ENCODE measurements at regions not wholly inside any gene's neighbourhood (a gene's known extent, or its start where the extent isn't known, plus 50 kb on each side); places are given as distances from the start of the nearest gene placed in this dataset.

DNA sequence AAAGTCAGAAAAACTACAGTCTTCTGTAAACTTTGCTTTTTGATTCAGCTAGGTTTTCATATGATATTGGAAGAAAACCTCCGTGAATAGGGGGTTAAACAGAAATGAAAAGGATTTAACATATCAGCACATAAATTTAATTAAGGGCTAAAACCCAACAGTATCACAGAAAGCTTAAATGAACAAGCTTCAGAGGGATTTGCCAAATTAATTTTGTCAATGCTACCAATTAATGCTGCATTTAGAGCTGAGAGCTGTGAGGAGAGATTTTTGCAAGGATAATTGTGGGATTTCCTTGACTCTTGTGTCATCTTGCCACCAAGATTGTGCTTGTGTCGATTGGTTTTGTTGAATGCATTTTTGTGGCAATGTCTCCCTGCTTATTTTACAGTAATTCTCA is 379.9 kb downstream of the CD109 start:
- no peak overlapping the region for H3K27ac ChIP-seq
- H3K4me1 Mint-ChIP-seq, result no peaks in the 10 kb centered on the region
- no peaks in the 10 kb centered on the region for H3K9me3 ChIP-seq (ENCODE audit: low read depth)
- no peak for DNase-seq (ENCODE audit: low spot score)
- H3K4me2 ChIP-seq, result no peak overlapping the region
- no peak overlapping the region for H3K4me3 ChIP-seq
- no peak overlapping the region for H3K4me3 Mint-ChIP-seq
- H3K36me3 Mint-ChIP-seq, result no peaks in the 10 kb centered on the region
- no peak for TF ChIP-seq EZH2 (IDR thresholded peaks at IDR 0.05)
- TF ChIP-seq EZH2phosphoT487 (IDR thresholded peaks at IDR 0.05), result no peak
- TF ChIP-seq, protein P1, sequence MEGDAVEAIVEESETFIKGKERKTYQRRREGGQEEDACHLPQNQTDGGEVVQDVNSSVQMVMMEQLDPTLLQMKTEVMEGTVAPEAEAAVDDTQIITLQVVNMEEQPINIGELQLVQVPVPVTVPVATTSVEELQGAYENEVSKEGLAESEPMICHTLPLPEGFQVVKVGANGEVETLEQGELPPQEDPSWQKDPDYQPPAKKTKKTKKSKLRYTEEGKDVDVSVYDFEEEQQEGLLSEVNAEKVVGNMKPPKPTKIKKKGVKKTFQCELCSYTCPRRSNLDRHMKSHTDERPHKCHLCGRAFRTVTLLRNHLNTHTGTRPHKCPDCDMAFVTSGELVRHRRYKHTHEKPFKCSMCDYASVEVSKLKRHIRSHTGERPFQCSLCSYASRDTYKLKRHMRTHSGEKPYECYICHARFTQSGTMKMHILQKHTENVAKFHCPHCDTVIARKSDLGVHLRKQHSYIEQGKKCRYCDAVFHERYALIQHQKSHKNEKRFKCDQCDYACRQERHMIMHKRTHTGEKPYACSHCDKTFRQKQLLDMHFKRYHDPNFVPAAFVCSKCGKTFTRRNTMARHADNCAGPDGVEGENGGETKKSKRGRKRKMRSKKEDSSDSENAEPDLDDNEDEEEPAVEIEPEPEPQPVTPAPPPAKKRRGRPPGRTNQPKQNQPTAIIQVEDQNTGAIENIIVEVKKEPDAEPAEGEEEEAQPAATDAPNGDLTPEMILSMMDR (IDR thresholded peaks at IDR 0.05), result no peak
- H3K27me3 ChIP-seq, result no peaks in the 10 kb centered on the region
- H3K9me3 Mint-ChIP-seq, result peaks cover 3% of the 10 kb centered on the region
- no peak overlapping the region for H3K9ac ChIP-seq
- no peaks in the 10 kb centered on the region for H3K27me3 Mint-ChIP-seq (ENCODE audit: insufficient read depth, low read depth)
- no peaks in the 10 kb centered on the region for H3K4me1 ChIP-seq
- no peaks in the 10 kb centered on the region for H3F3A ChIP-seq (ENCODE audit: low read depth)
- H3K36me3 ChIP-seq, result no peaks in the 10 kb centered on the region
- H3K79me2 ChIP-seq (ENCODE audit: low read depth), result no peaks in the 10 kb centered on the region
- H3K27ac Mint-ChIP-seq, result no peak overlapping the region
- no peak overlapping the region for H2AFZ ChIP-seq (replicated peaks)
- no peaks in the 10 kb centered on the region for H4K20me1 ChIP-seq (ENCODE audit: low read depth)

DNA sequence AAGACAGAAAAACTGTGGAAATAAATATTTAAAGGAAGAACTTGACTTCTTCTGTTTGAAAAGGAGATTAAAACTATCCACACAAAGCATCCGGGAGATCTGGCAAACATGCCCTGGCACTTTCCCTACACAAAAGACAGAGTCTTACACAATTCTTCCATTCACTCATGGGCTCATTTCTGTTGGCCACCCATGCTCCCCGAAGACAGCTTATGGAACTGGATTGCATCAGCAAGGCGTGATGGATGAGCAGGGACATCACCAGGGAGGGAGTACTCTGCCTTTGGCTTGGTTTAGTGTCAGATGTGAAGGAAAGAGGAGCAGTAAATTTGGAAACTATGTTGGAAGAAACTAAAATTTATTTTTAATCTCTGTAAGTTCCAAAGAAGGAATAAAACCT is 379.3 kb downstream of the CD109 start:
- Histone ChIP-seq H4K20me1 (ENCODE audit: low read depth) (no peaks in the 10 kb centered on the region), H3K36me3 (no peaks in the 10 kb centered on the region), H3K9me3 (ENCODE audit: low read depth) (no peaks in the 10 kb centered on the region), H3K27me3 (no peaks in the 10 kb centered on the region), H3K4me3 (no peak overlapping the region), H3K27ac (no peak overlapping the region), H2AFZ (replicated peaks) (no peak overlapping the region), H3K79me2 (ENCODE audit: low read depth) (no peaks in the 10 kb centered on the region), H3F3A (ENCODE audit: low read depth) (no peaks in the 10 kb centered on the region), H3K4me1 (no peaks in the 10 kb centered on the region), H3K9ac (no peak overlapping the region), H3K4me2 (no peak overlapping the region)
- no peak for DNase-seq (ENCODE audit: low spot score)
- H3K27me3 Mint-ChIP-seq (ENCODE audit: insufficient read depth, low read depth), result no peaks in the 10 kb centered on the region
- no peak for TF ChIP-seq EZH2phosphoT487 (IDR thresholded peaks at IDR 0.05)
- no peak for TF ChIP-seq EZH2 (IDR thresholded peaks at IDR 0.05)
- TF ChIP-seq, protein P1 (IDR thresholded peaks at IDR 0.05), result no peak
- H3K4me1 Mint-ChIP-seq, result no peaks in the 10 kb centered on the region
- H3K9me3 Mint-ChIP-seq, result peaks cover under 1% of the 10 kb centered on the region
- no peak overlapping the region for H3K4me3 Mint-ChIP-seq
- H3K27ac Mint-ChIP-seq, result no peak overlapping the region
- H3K36me3 Mint-ChIP-seq, result no peaks in the 10 kb centered on the region

DNA sequence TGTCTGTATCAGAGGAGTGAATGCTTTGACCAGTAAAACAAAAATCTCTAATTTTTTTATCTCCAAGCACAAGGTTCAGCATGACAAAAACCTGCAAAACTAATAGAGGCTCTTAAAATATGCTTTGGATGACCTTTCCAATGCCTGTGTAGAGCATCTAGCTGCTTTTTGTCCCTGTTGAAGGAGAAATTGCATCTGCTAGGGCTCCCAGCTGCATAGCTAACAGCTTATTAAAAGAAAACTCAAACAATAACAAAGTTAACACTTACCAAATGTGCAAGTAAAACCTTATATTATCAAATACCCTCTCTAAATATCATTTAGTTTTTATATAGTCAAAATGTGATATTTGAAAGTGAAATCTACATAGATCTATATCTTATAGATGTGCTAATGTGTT is 378.6 kb downstream of the CD109 start:
- no peaks in the 10 kb centered on the region for H3F3A ChIP-seq (ENCODE audit: low read depth)
- no peak overlapping the region for H3K4me3 ChIP-seq
- no peak overlapping the region for H3K27ac ChIP-seq
- no peaks in the 10 kb centered on the region for H3K36me3 ChIP-seq
- no peaks in the 10 kb centered on the region for H3K9me3 Mint-ChIP-seq
- no peaks in the 10 kb centered on the region for H3K79me2 ChIP-seq (ENCODE audit: low read depth)
- H3K27me3 Mint-ChIP-seq (ENCODE audit: insufficient read depth, low read depth), result no peaks in the 10 kb centered on the region
- H3K27ac Mint-ChIP-seq, result no peak overlapping the region
- H3K4me3 Mint-ChIP-seq, result no peak overlapping the region
- H3K36me3 Mint-ChIP-seq, result no peaks in the 10 kb centered on the region
- no peak overlapping the region for H3K4me2 ChIP-seq
- H3K4me1 ChIP-seq, result no peaks in the 10 kb centered on the region
- H3K9me3 ChIP-seq (ENCODE audit: low read depth), result no peaks in the 10 kb centered on the region
- H3K4me1 Mint-ChIP-seq, result no peaks in the 10 kb centered on the region
- no peaks in the 10 kb centered on the region for H4K20me1 ChIP-seq (ENCODE audit: low read depth)
- H3K27me3 ChIP-seq, result no peaks in the 10 kb centered on the region
- no peak overlapping the region for H3K9ac ChIP-seq
- DNase-seq (ENCODE audit: low spot score), result no peak
- TF ChIP-seq, protein P1 (IDR thresholded peaks at IDR 0.05), result no peak
- TF ChIP-seq EZH2phosphoT487 (IDR thresholded peaks at IDR 0.05), result no peak
- TF ChIP-seq EZH2 (IDR thresholded peaks at IDR 0.05), result no peak
- no peak overlapping the region for H2AFZ ChIP-seq (replicated peaks)

DNA sequence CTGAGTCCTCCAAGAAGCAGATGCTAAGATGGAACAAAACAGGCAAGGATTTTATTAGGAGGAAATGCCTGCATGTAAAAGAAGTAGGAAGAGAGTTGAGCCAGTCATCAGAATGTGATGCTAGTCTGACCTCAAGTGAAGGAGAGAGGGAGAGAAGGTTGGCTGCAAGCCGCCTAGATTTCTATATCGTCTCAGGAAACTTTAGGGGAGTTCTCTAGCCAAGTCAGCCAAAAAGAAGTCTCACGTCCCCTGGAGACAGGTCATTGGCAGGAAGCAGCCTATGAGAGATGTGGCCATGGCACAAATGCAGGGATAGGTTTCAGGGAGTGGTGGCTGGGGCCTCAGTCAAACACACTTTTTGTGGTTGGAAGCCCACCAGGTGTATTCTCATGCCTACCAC is 378.0 kb downstream of the CD109 start:
- no peaks in the 10 kb centered on the region for H3F3A ChIP-seq (ENCODE audit: low read depth)
- no peak overlapping the region for H3K4me3 ChIP-seq
- H2AFZ ChIP-seq (replicated peaks), result no peak overlapping the region
- no peak overlapping the region for H3K4me2 ChIP-seq
- Mint-ChIP-seq H3K27ac (no peak overlapping the region), H3K9me3 (no peaks in the 10 kb centered on the region), H3K4me3 (no peak overlapping the region), H3K27me3 (ENCODE audit: insufficient read depth, low read depth) (no peaks in the 10 kb centered on the region), H3K4me1 (no peaks in the 10 kb centered on the region), H3K36me3 (no peaks in the 10 kb centered on the region)
- H3K4me1 ChIP-seq, result no peaks in the 10 kb centered on the region
- no peaks in the 10 kb centered on the region for H3K27me3 ChIP-seq
- H3K27ac ChIP-seq, result no peak overlapping the region
- no peak for DNase-seq (ENCODE audit: low spot score)
- no peaks in the 10 kb centered on the region for H3K79me2 ChIP-seq (ENCODE audit: low read depth)
- H4K20me1 ChIP-seq (ENCODE audit: low read depth), result no peaks in the 10 kb centered on the region
- H3K9ac ChIP-seq, result no peak overlapping the region
- no peaks in the 10 kb centered on the region for H3K9me3 ChIP-seq (ENCODE audit: low read depth)
- H3K36me3 ChIP-seq, result no peaks in the 10 kb centered on the region
- TF ChIP-seq, protein P1 (IDR thresholded peaks at IDR 0.05), result no peak
- TF ChIP-seq EZH2 (IDR thresholded peaks at IDR 0.05) (no peak), EZH2phosphoT487 (IDR thresholded peaks at IDR 0.05) (no peak)
